Right lobe of liver (tissue), 6 donors: ENCODE measurements at regions not wholly inside any gene's neighbourhood (a gene's known extent, or its start where the extent isn't known, plus 50 kb on each side); places are given as distances from the start of the nearest gene placed in this dataset.

Experiments
- ATAC-seq, 4 donors: fragments of 200-7000 bp; cut with Tn5 transposase; one replicate each; pipeline ENCODE4 v1.9.1; 2020; ENCODE audit warnings: mild to moderate bottlenecking in 4 of 4, moderate library complexity in 4 of 4
- DNase-seq, 3 donors: peaks; one replicate each; pipeline ENCODE4 v3.0.0-alpha.2; 2020
- H3K27ac ChIP-seq, 3 donors: fragments of 200-600 bp; one replicate each; pipeline ENCODE4 v1.8.0; 2022
- H3K27me3 ChIP-seq, 2 donors: fragments of 200-600 bp; one replicate each; pipeline ENCODE4 v1.8.0; 2022
- H3K36me3 ChIP-seq, 4 donors: fragments of 200-600 bp; sonication (generic) in 1 of 4; one replicate each; pipeline versions ENCODE4 v1.5.1 to v1.8.0; 2017 to 2022; ENCODE audit warnings: control low read depth in 1 of 4
- H3K4me1 ChIP-seq, 4 donors: fragments of 200-600 bp; sonication (generic) in 1 of 4; one replicate each; pipeline versions ENCODE4 v1.5.1 to v1.8.0; 2017 to 2022; ENCODE audit warnings: control low read depth in 1 of 4
- H3K4me3 ChIP-seq, 3 donors: fragments of 200-600 bp; one replicate each; pipeline ENCODE4 v1.8.0; 2022
- H3K9me3 ChIP-seq, 4 donors: fragments of 200-600 bp; sonication (generic) in 1 of 4; one replicate each; pipeline versions ENCODE4 v1.5.1 to v1.8.0; 2017 to 2022; ENCODE audit warnings: control low read depth in 1 of 4
- CTCF ChIP-seq, 4 donors: fragments of 200-600 bp in 3 of 4; fragments of 450-650 bp in 1 of 4; IDR thresholded peaks; one replicate each; pipeline versions ENCODE4 v1.5.1 to v1.8.0; 2016 to 2022; ENCODE audit warnings: antibody characterized with exemption in 4 of 4, mild to moderate bottlenecking in 2 of 4
- POLR2A ChIP-seq: fragments of 450-650 bp; IDR thresholded peaks from one replicate; pipeline ENCODE4 v1.6.1; 2017; ENCODE audit warnings: antibody characterized with exemption, mild to moderate bottlenecking
- WGBS: methylation state at CpG from one replicate; pipeline ENCODE4 v1.1.6; 2018; ENCODE audit warnings: low coverage, low lambda C conversion rate; ENCODE audit not compliant: insufficient coverage; ENCODE audit errors: missing lambda C conversion rate; 5-methylcytosine and 5-hydroxymethylcytosine counted together
- intact Hi-C, 2 donors: fragments of 100-400 bp; cut with DNase I; formaldehyde crosslinking; loops; one replicate each; pipeline versions ENCODE4 v1.11.2 to v1.14.1; 2022
- donor health status: DM: no; HTN: yes; CAD: no.
- donor health status: DM: no; HTN: no; CAD: no.
- donor health status: DM: no; HTN: no; CAD: no.
- donor health status: DM: no; HTN: yes; CAD: no.
- donor health status: DM: no; HTN: yes; CAD: no.

DNA sequence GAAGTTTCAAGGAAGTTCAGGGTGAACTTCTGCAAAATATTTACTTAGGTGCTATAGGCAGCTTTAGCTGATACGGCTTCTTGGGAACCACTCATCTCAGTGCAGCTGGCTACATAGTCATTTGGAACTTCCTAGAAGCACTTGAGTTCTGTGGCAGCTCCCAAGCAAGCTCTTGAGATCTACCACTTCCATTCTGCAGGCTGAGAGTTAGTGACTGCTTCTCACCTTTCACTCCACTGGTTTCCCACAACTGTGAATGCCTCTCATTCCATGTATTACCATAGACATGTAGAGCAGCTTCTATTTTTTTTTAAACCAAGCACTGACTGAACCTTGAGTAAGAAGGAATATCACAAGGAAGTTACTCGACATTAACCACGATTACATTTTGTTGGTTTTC lies 994.1 kb upstream of the ACVR2A start:
- no peak overlapping the region for H3K4me3 ChIP-seq
- TF ChIP-seq POLR2A (no peak), CTCF (IDR thresholded peaks at IDR 0.05) (no peak)
- H3K27me3 ChIP-seq = no peaks in the 10 kb centered on the region
- H3K9me3 ChIP-seq = no peaks in the 10 kb centered on the region
- no peaks in the 10 kb centered on the region for H3K4me1 ChIP-seq
- ATAC-seq (no peak), DNase-seq (no peak)
- 69% methylated on average over 3 of the region's 3 CpGs for WGBS
- intact Hi-C loops = no loop called here
- no peaks in the 10 kb centered on the region for H3K36me3 ChIP-seq
- H3K27ac ChIP-seq = no peak overlapping the region

GRCh38 chr2:146847846-146848245 lies 997.0 kb upstream of the ACVR2A start:
- H3K4me1 ChIP-seq = no peaks in the 10 kb centered on the region
- DNase-seq = no peak
- TF ChIP-seq CTCF (IDR thresholded peaks at IDR 0.05) = no peak
- no peak for TF ChIP-seq POLR2A
- H3K36me3 ChIP-seq = no peaks in the 10 kb centered on the region
- intact Hi-C loops = no loop called here
- no peaks in the 10 kb centered on the region for H3K9me3 ChIP-seq
- no peak overlapping the region for H3K27ac ChIP-seq
- no peak for ATAC-seq
- H3K4me3 ChIP-seq = no peak overlapping the region
- H3K27me3 ChIP-seq = no peaks in the 10 kb centered on the region

GRCh38 chr2:146844226-146844990 lies 1000.4 kb upstream of the ACVR2A start:
- H3K27ac ChIP-seq = no peak overlapping the region
- no peak for TF ChIP-seq POLR2A
- no peak for TF ChIP-seq CTCF (IDR thresholded peaks at IDR 0.05)
- H3K36me3 ChIP-seq = no peaks in the 10 kb centered on the region
- WGBS = 54% methylated on average over 6 of the region's 6 CpGs
- ATAC-seq (no peak), DNase-seq (no peak)
- H3K4me1 ChIP-seq = no peaks in the 10 kb centered on the region
- no peaks in the 10 kb centered on the region for H3K9me3 ChIP-seq
- no peaks in the 10 kb centered on the region for H3K27me3 ChIP-seq
- intact Hi-C loops = no loop called here
- no peak overlapping the region for H3K4me3 ChIP-seq

GRCh38 chr2:146837857-146838256 lies 1007.0 kb upstream of the ACVR2A start:
- no peak overlapping the region for H3K27ac ChIP-seq
- no peak for DNase-seq
- no peaks in the 10 kb centered on the region for H3K27me3 ChIP-seq
- intact Hi-C loops = no loop called here
- ATAC-seq = no peak
- no peaks in the 10 kb centered on the region for H3K36me3 ChIP-seq
- H3K4me3 ChIP-seq = no peak overlapping the region
- no peaks in the 10 kb centered on the region for H3K4me1 ChIP-seq
- H3K9me3 ChIP-seq = no peaks in the 10 kb centered on the region
- TF ChIP-seq POLR2A (no peak), CTCF (IDR thresholded peaks at IDR 0.05) (no peak)

DNA sequence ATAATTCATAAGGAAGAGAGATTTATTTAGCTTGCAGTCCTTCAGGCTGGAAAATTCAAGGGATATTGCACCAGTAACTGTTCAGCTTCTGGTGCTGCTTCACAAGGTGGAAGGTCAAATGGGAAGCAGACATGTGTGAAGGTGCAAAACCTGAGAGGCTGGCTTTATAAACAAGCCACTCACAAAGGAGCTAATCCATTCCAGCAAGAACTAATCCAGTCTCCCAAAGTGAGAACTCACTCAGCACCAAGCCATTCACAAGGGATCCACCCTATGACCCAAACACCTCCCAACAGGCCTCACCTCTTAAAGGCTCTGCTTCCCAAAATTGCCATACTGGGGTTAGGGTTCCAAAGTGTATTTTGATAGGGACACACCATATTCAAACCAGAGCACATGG lies 1018.4 kb upstream of the ACVR2A start:
- Histone ChIP-seq H3K36me3 (no peaks in the 10 kb centered on the region), H3K9me3 (no peaks in the 10 kb centered on the region), H3K27ac (no peak overlapping the region), H3K4me1 (no peaks in the 10 kb centered on the region), H3K4me3 (no peak overlapping the region), H3K27me3 (no peaks in the 10 kb centered on the region)
- TF ChIP-seq CTCF (IDR thresholded peaks at IDR 0.05) = no peak
- TF ChIP-seq POLR2A = no peak
- intact Hi-C loops = no loop called here
- no peak for ATAC-seq
- DNase-seq = no peak
